ENCODE measurements at regions not wholly inside any gene's neighbourhood (a gene's known extent, or its start where the extent isn't known, plus 50 kb on each side); places are given as distances from the start of the nearest gene placed in this dataset.

DNA sequence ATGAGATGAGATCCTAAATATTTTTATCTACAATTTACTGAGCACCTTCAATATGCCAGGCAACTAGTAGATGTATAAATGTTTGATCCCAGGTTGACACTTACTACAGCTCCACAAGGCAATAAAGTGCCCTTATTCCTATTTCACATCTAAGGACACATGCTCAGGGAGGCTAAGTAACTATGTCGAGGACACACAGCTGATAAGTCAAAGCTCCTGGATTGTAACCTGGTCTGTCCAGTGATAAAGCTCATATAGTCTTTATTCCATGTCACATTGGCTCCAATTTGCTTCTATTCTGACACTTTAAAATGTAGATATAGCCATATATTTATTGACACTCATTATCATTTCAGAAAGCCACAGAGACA is 93.8 kb upstream of the BMAL1 start:
- no peak overlapping the region for H3K4me3 ChIP-seq (ENCODE audit: extremely low read depth in 1 of 4, insufficient read depth in 2 of 4, low read depth in 3 of 4, low read length in 4 of 4)
- no peak overlapping the region for H2AFZ ChIP-seq (ENCODE audit: low read length)
- no peaks in the 10 kb centered on the region for H4K20me1 ChIP-seq (replicated peaks in 1 of 2; ENCODE audit: control insufficient read depth in 1 of 2, insufficient read depth in 2 of 2, low read length in 2 of 2)
- H3K27ac ChIP-seq (ENCODE audit: low read depth, low read length), result no peak overlapping the region
- no peak for FAIRE-seq
- WGBS, 2 experiments (ENCODE audit: extremely low coverage in 1 of 2, insufficient coverage in 1 of 2, insufficient read length in 1 of 2, insufficient replicate concordance in 2 of 2, low coverage in 1 of 2, low lambda C conversion rate in 2 of 2, missing lambda C conversion rate in 1 of 2), result 96% methylated on average over 1 of the region's 1 CpG; no CpG with 5 or more reads in 1 of the 2 experiments
- H3K23me2 ChIP-seq (ENCODE audit: low read depth, low read length), result no peaks in the 10 kb centered on the region
- H4K8ac ChIP-seq (ENCODE audit: extremely low read depth, insufficient read depth, low read length), result no peak overlapping the region
- H3K79me1 ChIP-seq (ENCODE audit: low read depth, low read length), result no peaks in the 10 kb centered on the region
- H3K9ac ChIP-seq (replicated peaks in 1 of 4; ENCODE audit: extremely low read depth in 1 of 4, low read depth in 3 of 4, low read length in 3 of 4), result no peak overlapping the region
- H3K27me3 ChIP-seq (replicated peaks in 1 of 4; ENCODE audit: control insufficient read depth in 3 of 4, extremely low read depth in 1 of 4, insufficient read depth in 3 of 4, low read length in 3 of 4), result no peaks in the 10 kb centered on the region
- no peaks in the 10 kb centered on the region for H3K36me3 ChIP-seq (ENCODE audit: control insufficient read depth in 2 of 4, insufficient read depth in 4 of 4, low read length in 3 of 4)
- no peak overlapping the region for H2BK12ac ChIP-seq (ENCODE audit: low read depth, low read length)
- no peak overlapping the region for H3K14ac ChIP-seq (ENCODE audit: insufficient read length)
- no peak overlapping the region for H2BK5ac ChIP-seq (ENCODE audit: low read depth, low read length)
- no peak overlapping the region for H2AK5ac ChIP-seq (ENCODE audit: low read depth, low read length)
- no peak overlapping the region for H3K56ac ChIP-seq (replicated peaks; ENCODE audit: insufficient read length, low read depth, low read length)
- H4K5ac ChIP-seq (ENCODE audit: insufficient read length, low read depth, low read length), result no peak overlapping the region
- no peak overlapping the region for H3K23ac ChIP-seq (ENCODE audit: insufficient read length)
- no peak overlapping the region for H3K4me2 ChIP-seq (ENCODE audit: insufficient read depth in 1 of 2, low read depth in 2 of 2, low read length in 2 of 2)
- H2BK120ac ChIP-seq (replicated peaks; ENCODE audit: low read depth, low read length), result no peak overlapping the region
- H3K79me2 ChIP-seq (ENCODE audit: control insufficient read depth in 1 of 2, insufficient read depth in 2 of 2, low read length in 2 of 2), result no peaks in the 10 kb centered on the region
- CTCF ChIA-PET (ENCODE audit: partially characterized antibody), result interaction anchor here (0.6 to 2.6 kb wide), 19 partner anchors 13 to 678 kb away, joined by 3 to 20 read pairs (median 4); no protein-coding TSS in a partner anchor
- H3K4me1 ChIP-seq (replicated peaks in 1 of 4; ENCODE audit: control insufficient read depth in 3 of 4, insufficient read depth in 4 of 4, low read length in 3 of 4), result no peaks in the 10 kb centered on the region
- DNase-seq (ENCODE audit: low read depth in 1 of 2, low spot score in 2 of 2), result no peak
- no peak overlapping the region for H4K91ac ChIP-seq (replicated peaks; ENCODE audit: insufficient read length, low read length)
- no peak overlapping the region for H2BK20ac ChIP-seq (ENCODE audit: low read length)
- TF ChIP-seq, protein P1, sequence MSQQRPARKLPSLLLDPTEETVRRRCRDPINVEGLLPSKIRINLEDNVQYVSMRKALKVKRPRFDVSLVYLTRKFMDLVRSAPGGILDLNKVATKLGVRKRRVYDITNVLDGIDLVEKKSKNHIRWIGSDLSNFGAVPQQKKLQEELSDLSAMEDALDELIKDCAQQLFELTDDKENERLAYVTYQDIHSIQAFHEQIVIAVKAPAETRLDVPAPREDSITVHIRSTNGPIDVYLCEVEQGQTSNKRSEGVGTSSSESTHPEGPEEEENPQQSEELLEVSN (IDR thresholded peaks at IDR 0.05), result no peak
- TF ChIP-seq SUZ12 (IDR thresholded peaks at IDR 0.05; ENCODE audit: low read length) (no peak), CTBP2 (IDR thresholded peaks at IDR 0.05; ENCODE audit: borderline replicate concordance, insufficient read depth, insufficient read length, low read length) (no peak), JUND (IDR thresholded peaks at IDR 0.05; ENCODE audit: low read length) (no peak), SP4 (IDR thresholded peaks at IDR 0.05; ENCODE audit: low read length) (no peak), SIN3A (conservative IDR thresholded peaks at IDR 0.05 in 1 of 2, IDR thresholded peaks at IDR 0.05 in 1 of 2; ENCODE audit: low read depth in 1 of 2, low read length in 2 of 2) (no peak)
- TF ChIP-seq, protein P2, sequence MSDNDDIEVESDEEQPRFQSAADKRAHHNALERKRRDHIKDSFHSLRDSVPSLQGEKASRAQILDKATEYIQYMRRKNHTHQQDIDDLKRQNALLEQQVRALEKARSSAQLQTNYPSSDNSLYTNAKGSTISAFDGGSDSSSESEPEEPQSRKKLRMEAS (IDR thresholded peaks at IDR 0.05), result no peak
- no peak overlapping the region for H3K4ac ChIP-seq (replicated peaks; ENCODE audit: insufficient read length, low read depth, low read length)
- 0 out of 4 replicates have a peak, but pooled peaks cover 0 to 5% of the 10 kb centered on the region in 2 experiments for H3K9me3 ChIP-seq (ENCODE audit: insufficient read depth in 2 of 2, low read depth in 1 of 2, low read length in 1 of 2)
- H3K18ac ChIP-seq (ENCODE audit: extremely low read depth, low read length), result no peak overlapping the region
- no peak overlapping the region for H2BK15ac ChIP-seq (ENCODE audit: low read length)
- POLR2A ChIA-PET (ENCODE audit: partially characterized antibody), result no interaction called here
